ENCODE measurements at regions not wholly inside any gene's neighbourhood (a gene's known extent, or its start where the extent isn't known, plus 50 kb on each side); places are given as distances from the start of the nearest gene placed in this dataset.

DNA sequence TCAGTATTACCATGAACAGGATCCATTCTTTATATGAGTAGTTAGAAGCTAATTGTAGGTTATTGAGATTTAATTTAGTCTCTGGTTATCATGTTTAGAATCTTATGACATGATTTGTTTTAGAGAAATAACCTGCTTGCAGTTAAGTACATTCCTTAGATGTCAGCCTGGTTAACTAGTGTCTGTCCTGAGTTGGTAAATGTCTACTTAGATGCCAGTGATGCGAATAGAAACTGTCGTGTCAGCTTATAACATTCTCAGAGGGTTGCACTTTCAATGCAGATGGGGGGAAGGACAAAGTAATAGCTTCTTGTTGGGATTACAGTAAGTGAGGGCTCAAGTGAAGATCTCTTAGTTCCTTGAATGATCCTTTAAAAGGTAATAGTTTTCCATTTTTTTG is 227.8 kb upstream of the SPRY1 start:
- WGBS (ENCODE audit: low lambda C conversion rate): 82% methylated on average over 2 of the region's 2 CpGs
- TF ChIP-seq, protein P1, sequence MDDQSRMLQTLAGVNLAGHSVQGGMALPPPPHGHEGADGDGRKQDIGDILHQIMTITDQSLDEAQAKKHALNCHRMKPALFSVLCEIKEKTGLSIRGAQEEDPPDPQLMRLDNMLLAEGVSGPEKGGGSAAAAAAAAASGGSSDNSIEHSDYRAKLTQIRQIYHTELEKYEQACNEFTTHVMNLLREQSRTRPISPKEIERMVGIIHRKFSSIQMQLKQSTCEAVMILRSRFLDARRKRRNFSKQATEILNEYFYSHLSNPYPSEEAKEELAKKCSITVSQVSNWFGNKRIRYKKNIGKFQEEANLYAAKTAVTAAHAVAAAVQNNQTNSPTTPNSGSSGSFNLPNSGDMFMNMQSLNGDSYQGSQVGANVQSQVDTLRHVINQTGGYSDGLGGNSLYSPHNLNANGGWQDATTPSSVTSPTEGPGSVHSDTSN (IDR thresholded peaks at IDR 0.05): peak; percentile 61
- TF ChIP-seq TAF1 (IDR thresholded peaks at IDR 0.05; ENCODE audit: borderline replicate concordance, low read depth, low read length): no peak
- TF ChIP-seq RAD21 (IDR thresholded peaks at IDR 0.05; ENCODE audit: low read length): no peak
- TF ChIP-seq TCF12 (IDR thresholded peaks at IDR 0.05): peak; percentile 37; the same call in 1 of the 2 replicates
- CTCF ChIA-PET: no interaction called here

DNA sequence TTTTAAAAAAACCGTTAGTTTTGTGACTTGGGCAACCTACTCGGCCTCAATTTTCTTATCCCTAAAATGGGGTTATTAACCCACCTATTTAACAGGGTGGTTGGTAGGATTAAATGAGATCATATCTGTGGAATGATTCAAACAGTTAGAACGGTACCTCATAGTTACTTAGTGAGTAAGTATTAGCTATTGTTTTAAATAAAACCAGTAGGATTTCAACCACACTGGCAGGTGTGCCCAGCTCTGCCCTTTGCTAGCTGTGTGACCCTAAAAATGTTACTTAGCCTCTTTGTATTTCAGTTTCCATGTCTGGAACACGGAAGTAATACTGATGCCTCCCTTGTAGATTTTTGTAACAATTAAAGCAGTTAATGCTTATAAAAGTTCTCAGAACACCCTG is 225.8 kb upstream of the SPRY1 start:
- H2AFZ ChIP-seq (ENCODE audit: low read depth): no peak overlapping the region
- DNase-seq: no peak
- 90% methylated on average over 4 of the region's 4 CpGs for whole genome bisulfite sequencing (ENCODE audit: low lambda C conversion rate)
- H3K27me3 ChIP-seq (ENCODE audit: insufficient read depth): no peaks in the 10 kb centered on the region
- peaks cover 0 to 4% of the 10 kb centered on the region in 2 experiments; a peak in 1 of 4 replicates for H3K4me1 ChIP-seq (ENCODE audit: control insufficient read depth in 1 of 2, insufficient read depth in 2 of 2, low read depth in 1 of 2, low read length in 1 of 2)
- POLR2A ChIA-PET: no interaction called here
- no peaks in the 10 kb centered on the region for H3K79me2 ChIP-seq (ENCODE audit: insufficient read depth)
- TF ChIP-seq MEF2A (IDR thresholded peaks at IDR 0.05; ENCODE audit: borderline replicate concordance, low read depth) (no peak), SIN3A (IDR thresholded peaks at IDR 0.05; ENCODE audit: borderline replicate concordance, low read depth, low read length) (no peak), GABPA (IDR thresholded peaks at IDR 0.05; ENCODE audit: low read depth) (no peak)
- H4K20me1 ChIP-seq (ENCODE audit: insufficient read depth): no peaks in the 10 kb centered on the region
- no peaks in the 10 kb centered on the region for H3F3A ChIP-seq (replicated peaks; ENCODE audit: insufficient read depth)
- H3K9me2 ChIP-seq: peaks cover 5% of the 10 kb centered on the region; the same call in 1 of the 2 replicates
- CTCF ChIA-PET: no interaction called here
- H3K36me3 ChIP-seq (replicated peaks in 1 of 2; ENCODE audit: control insufficient read depth in 1 of 2, insufficient read depth in 2 of 2, low read length in 1 of 2): peaks cover 0 to 7% of the 10 kb centered on the region in 2 experiments
- 0 out of 2 replicates have a peak, but pooled peaks cover 5% of the 10 kb centered on the region for H3K9me3 ChIP-seq
- no peak overlapping the region for H3K27ac ChIP-seq (ENCODE audit: low read depth in 2 of 2, low read length in 1 of 2)
- no peak overlapping the region for H3K4me3 ChIP-seq (ENCODE audit: low read depth in 2 of 2, low read length in 1 of 2)
- no peak overlapping the region for H3K4me2 ChIP-seq
- H3K9ac ChIP-seq: no peak overlapping the region

More for the DNA sequence above, 227.8 kb upstream of the SPRY1 start:
- no peak overlapping the region for H3K9ac ChIP-seq
- H2AFZ ChIP-seq (ENCODE audit: low read depth): no peak overlapping the region
- 0 out of 2 replicates have a peak, but pooled peaks cover under 1% of the 10 kb centered on the region for H3K9me2 ChIP-seq
- no peaks in the 10 kb centered on the region for H3F3A ChIP-seq (replicated peaks; ENCODE audit: insufficient read depth)
- H3K36me3 ChIP-seq (replicated peaks in 1 of 2; ENCODE audit: control insufficient read depth in 1 of 2, insufficient read depth in 2 of 2, low read length in 1 of 2): peaks cover 0 to 1% of the 10 kb centered on the region in 2 experiments
- no peaks in the 10 kb centered on the region for H3K27me3 ChIP-seq (ENCODE audit: insufficient read depth)
- peaks cover 0 to 4% of the 10 kb centered on the region in 2 experiments; a peak in 1 of 4 replicates for H3K4me1 ChIP-seq (ENCODE audit: control insufficient read depth in 1 of 2, insufficient read depth in 2 of 2, low read depth in 1 of 2, low read length in 1 of 2)
- H3K79me2 ChIP-seq (ENCODE audit: insufficient read depth): no peaks in the 10 kb centered on the region
- H3K27ac ChIP-seq (ENCODE audit: low read depth in 2 of 2, low read length in 1 of 2): peak overlapping the region in 1 of 2 experiments; percentile 60; a peak in 1 of 4 replicates
- H3K4me2 ChIP-seq: no peak overlapping the region
- POLR2A ChIA-PET: no interaction called here
- DNase-seq: no peak
- H3K4me3 ChIP-seq (ENCODE audit: low read depth in 2 of 2, low read length in 1 of 2): no peak overlapping the region
- H3K9me3 ChIP-seq: 0 out of 2 replicates have a peak, but pooled peaks cover under 1% of the 10 kb centered on the region
- H4K20me1 ChIP-seq (ENCODE audit: insufficient read depth): no peaks in the 10 kb centered on the region

DNA sequence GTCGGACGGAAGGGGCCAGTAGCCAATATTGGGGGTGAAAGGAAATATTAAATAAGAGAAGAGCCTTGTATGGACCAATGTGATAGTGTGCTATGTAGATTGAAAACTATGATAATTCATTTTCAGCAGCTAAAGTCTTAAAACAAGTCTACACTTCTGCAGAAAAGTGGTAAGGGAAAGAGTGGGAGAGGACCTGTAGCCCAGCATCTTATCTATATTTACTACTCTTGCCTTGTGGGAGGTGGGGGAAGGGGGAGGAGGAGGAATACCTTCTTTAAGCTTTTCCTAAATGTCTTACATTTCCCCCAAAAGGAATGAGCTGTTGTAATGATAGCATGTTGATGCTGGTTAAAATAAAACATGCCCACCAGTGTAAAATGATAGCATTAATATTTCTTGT is 220.0 kb upstream of the SPRY1 start:
- Histone ChIP-seq H3K9me2 (peaks cover 5% of the 10 kb centered on the region; the same call in 1 of the 2 replicates), H3K9ac (no peak overlapping the region), H2AFZ (ENCODE audit: low read depth) (no peak overlapping the region), H3K27ac (ENCODE audit: low read depth in 2 of 2, low read length in 1 of 2) (no peak overlapping the region), H3K9me3 (0 out of 2 replicates have a peak, but pooled peaks cover 5% of the 10 kb centered on the region), H3K36me3 (replicated peaks in 1 of 2; ENCODE audit: control insufficient read depth in 1 of 2, insufficient read depth in 2 of 2, low read length in 1 of 2) (peaks cover 0 to 8% of the 10 kb centered on the region in 2 experiments), H3K4me2 (no peak overlapping the region), H3K27me3 (ENCODE audit: insufficient read depth) (no peaks in the 10 kb centered on the region), H3K4me3 (ENCODE audit: low read depth in 2 of 2, low read length in 1 of 2) (no peak overlapping the region), H3K79me2 (ENCODE audit: insufficient read depth) (no peaks in the 10 kb centered on the region), H3K4me1 (ENCODE audit: control insufficient read depth in 1 of 2, insufficient read depth in 2 of 2, low read depth in 1 of 2, low read length in 1 of 2) (no peaks in the 10 kb centered on the region), H3F3A (replicated peaks; ENCODE audit: insufficient read depth) (no peaks in the 10 kb centered on the region), H4K20me1 (ENCODE audit: insufficient read depth) (no peaks in the 10 kb centered on the region)
- POLR2A ChIA-PET: no interaction called here
- 87% methylated on average over 2 of the region's 2 CpGs for WGBS (ENCODE audit: low lambda C conversion rate)
- CTCF ChIA-PET: interaction anchor here (0.7 kb wide), 1 partner anchor 22 kb away, joined by 3 read pairs; no protein-coding TSS in a partner anchor
- no peak for DNase-seq
- no peak for TF ChIP-seq FOXM1 (IDR thresholded peaks at IDR 0.05; ENCODE audit: low read depth)
- no peak for TF ChIP-seq POLR2AphosphoS5 (IDR thresholded peaks at IDR 0.05; ENCODE audit: low read depth, low read length)
- TF ChIP-seq, protein P2, sequence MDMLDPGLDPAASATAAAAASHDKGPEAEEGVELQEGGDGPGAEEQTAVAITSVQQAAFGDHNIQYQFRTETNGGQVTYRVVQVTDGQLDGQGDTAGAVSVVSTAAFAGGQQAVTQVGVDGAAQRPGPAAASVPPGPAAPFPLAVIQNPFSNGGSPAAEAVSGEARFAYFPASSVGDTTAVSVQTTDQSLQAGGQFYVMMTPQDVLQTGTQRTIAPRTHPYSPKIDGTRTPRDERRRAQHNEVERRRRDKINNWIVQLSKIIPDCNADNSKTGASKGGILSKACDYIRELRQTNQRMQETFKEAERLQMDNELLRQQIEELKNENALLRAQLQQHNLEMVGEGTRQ (IDR thresholded peaks at IDR 0.05; ENCODE audit: borderline replicate concordance, low read depth, low read length): no peak
- TF ChIP-seq MXI1 (IDR thresholded peaks at IDR 0.05; ENCODE audit: low read depth, low read length): no peak
- no peak for TF ChIP-seq FOSL2 (IDR thresholded peaks at IDR 0.05; ENCODE audit: borderline replicate concordance, low read depth)
- TF ChIP-seq NFIC (IDR thresholded peaks at IDR 0.05; ENCODE audit: borderline replicate concordance): no peak
- no peak for TF ChIP-seq EP300 (IDR thresholded peaks at IDR 0.05; ENCODE audit: borderline replicate concordance in 1 of 2, low read depth in 1 of 2, low read length in 1 of 2)
- no peak for TF ChIP-seq FOXJ3 (CRISPR knock-in tag; IDR thresholded peaks at IDR 0.05)
- TF ChIP-seq TCF12 (IDR thresholded peaks at IDR 0.05): no peak
- TF ChIP-seq EZH2phosphoT487 (IDR thresholded peaks at IDR 0.05; ENCODE audit: borderline replicate concordance, low read depth): no peak
- TF ChIP-seq, protein P3, sequence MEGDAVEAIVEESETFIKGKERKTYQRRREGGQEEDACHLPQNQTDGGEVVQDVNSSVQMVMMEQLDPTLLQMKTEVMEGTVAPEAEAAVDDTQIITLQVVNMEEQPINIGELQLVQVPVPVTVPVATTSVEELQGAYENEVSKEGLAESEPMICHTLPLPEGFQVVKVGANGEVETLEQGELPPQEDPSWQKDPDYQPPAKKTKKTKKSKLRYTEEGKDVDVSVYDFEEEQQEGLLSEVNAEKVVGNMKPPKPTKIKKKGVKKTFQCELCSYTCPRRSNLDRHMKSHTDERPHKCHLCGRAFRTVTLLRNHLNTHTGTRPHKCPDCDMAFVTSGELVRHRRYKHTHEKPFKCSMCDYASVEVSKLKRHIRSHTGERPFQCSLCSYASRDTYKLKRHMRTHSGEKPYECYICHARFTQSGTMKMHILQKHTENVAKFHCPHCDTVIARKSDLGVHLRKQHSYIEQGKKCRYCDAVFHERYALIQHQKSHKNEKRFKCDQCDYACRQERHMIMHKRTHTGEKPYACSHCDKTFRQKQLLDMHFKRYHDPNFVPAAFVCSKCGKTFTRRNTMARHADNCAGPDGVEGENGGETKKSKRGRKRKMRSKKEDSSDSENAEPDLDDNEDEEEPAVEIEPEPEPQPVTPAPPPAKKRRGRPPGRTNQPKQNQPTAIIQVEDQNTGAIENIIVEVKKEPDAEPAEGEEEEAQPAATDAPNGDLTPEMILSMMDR (IDR thresholded peaks at IDR 0.05): no peak
- TF ChIP-seq, protein P4, sequence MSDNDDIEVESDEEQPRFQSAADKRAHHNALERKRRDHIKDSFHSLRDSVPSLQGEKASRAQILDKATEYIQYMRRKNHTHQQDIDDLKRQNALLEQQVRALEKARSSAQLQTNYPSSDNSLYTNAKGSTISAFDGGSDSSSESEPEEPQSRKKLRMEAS (IDR thresholded peaks at IDR 0.05; ENCODE audit: low read depth): no peak
- no peak for TF ChIP-seq YY1 (IDR thresholded peaks at IDR 0.05; ENCODE audit: low read depth)

Measured in SK-N-SH (cell line).